ENCODE measurements at regions not wholly inside any gene's neighbourhood (a gene's known extent, or its start where the extent isn't known, plus 50 kb on each side); places are given as distances from the start of the nearest gene placed in this dataset.
A peak's percentile ranks its signal among the peaks of the same experiment; 100 is the strongest.
"Not testable (repeated sequence)": the region's sequence is repeated elsewhere in the genome, so short reads cannot be mapped to it uniquely, and the experiment has no call there.

DNA sequence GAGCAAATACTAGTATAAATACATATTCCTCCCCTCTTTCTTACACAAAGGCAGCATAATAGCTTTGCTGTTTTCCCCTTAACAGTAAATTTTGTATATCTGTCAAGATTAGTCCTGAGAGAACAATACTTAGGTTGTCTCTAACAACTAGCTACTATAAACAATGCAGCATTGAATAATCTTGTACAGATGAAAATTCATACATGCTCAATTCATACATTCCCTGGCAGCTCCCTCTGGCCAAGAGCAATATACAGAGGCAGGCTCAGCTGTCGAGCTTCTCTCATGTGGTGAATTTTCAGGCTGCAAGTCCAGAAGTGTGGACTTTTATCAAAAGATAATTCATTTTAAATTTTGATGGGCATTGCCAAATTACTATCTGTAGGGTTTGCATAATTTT, 81.2 kb upstream of the PTH start:
- no peaks in the 10 kb centered on the region for H3K79me2 ChIP-seq (ENCODE audit: insufficient read depth, low read length)
- H3K9me3 ChIP-seq (ENCODE audit: insufficient read depth, low read length, severe bottlenecking): no peaks in the 10 kb centered on the region
- H3K27me3 ChIP-seq (ENCODE audit: insufficient read depth, low read length, poor library complexity): no peaks in the 10 kb centered on the region
- no peaks in the 10 kb centered on the region for H3K36me3 ChIP-seq (ENCODE audit: insufficient read depth, low read length)
- H3K27ac ChIP-seq (ENCODE audit: low read length): no peak overlapping the region
- H2AFZ ChIP-seq (ENCODE audit: low read depth, low read length): no peak overlapping the region
- no peak for TF ChIP-seq EZH2 (IDR thresholded peaks at IDR 0.05; ENCODE audit: borderline replicate concordance, low read depth, low read length, severe bottlenecking)
- TF ChIP-seq, protein P1, sequence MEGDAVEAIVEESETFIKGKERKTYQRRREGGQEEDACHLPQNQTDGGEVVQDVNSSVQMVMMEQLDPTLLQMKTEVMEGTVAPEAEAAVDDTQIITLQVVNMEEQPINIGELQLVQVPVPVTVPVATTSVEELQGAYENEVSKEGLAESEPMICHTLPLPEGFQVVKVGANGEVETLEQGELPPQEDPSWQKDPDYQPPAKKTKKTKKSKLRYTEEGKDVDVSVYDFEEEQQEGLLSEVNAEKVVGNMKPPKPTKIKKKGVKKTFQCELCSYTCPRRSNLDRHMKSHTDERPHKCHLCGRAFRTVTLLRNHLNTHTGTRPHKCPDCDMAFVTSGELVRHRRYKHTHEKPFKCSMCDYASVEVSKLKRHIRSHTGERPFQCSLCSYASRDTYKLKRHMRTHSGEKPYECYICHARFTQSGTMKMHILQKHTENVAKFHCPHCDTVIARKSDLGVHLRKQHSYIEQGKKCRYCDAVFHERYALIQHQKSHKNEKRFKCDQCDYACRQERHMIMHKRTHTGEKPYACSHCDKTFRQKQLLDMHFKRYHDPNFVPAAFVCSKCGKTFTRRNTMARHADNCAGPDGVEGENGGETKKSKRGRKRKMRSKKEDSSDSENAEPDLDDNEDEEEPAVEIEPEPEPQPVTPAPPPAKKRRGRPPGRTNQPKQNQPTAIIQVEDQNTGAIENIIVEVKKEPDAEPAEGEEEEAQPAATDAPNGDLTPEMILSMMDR (IDR thresholded peaks at IDR 0.05; ENCODE audit: borderline replicate concordance, extremely low read depth, low read length, poor library complexity, severe bottlenecking): no peak
- no peak overlapping the region for H3K4me3 ChIP-seq (ENCODE audit: low read depth in 1 of 2, low read length in 2 of 2)
- ATAC-seq (ENCODE audit: insufficient read depth, low read depth): no peak
- no peaks in the 10 kb centered on the region for H4K20me1 ChIP-seq (ENCODE audit: insufficient read depth, low read length)
- H3K4me2 ChIP-seq (ENCODE audit: insufficient read depth, low read length): no peak overlapping the region
- H3K9ac ChIP-seq (ENCODE audit: low read depth, low read length): no peak overlapping the region
- H3K4me1 ChIP-seq (ENCODE audit: insufficient read depth, low read length): no peaks in the 10 kb centered on the region
- DNase-seq: no peak

DNA sequence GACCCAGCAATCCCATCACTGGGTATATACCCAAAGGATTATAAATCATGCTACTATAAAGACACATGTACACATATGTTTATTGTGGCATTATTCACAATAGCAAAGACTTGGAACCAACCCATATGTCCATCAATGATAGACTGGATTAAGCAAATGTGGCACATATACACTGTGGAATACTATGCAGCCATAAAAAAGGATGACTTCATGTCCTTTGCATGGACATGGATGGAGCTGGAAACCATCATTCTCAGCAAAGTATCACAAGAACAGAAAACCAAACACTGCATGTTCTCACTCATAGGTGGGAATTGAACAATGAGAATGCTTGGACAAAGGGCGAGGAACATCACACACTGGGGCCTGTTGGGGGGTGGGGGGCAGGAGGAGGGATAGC, 79.6 kb upstream of the PTH start:
- not testable (repeated sequence) for H3K4me2 ChIP-seq (ENCODE audit: insufficient read depth, low read length); DNase-seq; H3K4me3 ChIP-seq (ENCODE audit: low read depth in 1 of 2, low read length in 2 of 2); H3K36me3 ChIP-seq (ENCODE audit: insufficient read depth, low read length); H3K9me3 ChIP-seq (ENCODE audit: insufficient read depth, low read length, severe bottlenecking); H2AFZ ChIP-seq (ENCODE audit: low read depth, low read length); H3K27ac ChIP-seq (ENCODE audit: low read length); H4K20me1 ChIP-seq (ENCODE audit: insufficient read depth, low read length); H3K9ac ChIP-seq (ENCODE audit: low read depth, low read length); ATAC-seq (ENCODE audit: insufficient read depth, low read depth); H3K4me1 ChIP-seq (ENCODE audit: insufficient read depth, low read length); H3K79me2 ChIP-seq (ENCODE audit: insufficient read depth, low read length); H3K27me3 ChIP-seq (ENCODE audit: insufficient read depth, low read length, poor library complexity)

DNA sequence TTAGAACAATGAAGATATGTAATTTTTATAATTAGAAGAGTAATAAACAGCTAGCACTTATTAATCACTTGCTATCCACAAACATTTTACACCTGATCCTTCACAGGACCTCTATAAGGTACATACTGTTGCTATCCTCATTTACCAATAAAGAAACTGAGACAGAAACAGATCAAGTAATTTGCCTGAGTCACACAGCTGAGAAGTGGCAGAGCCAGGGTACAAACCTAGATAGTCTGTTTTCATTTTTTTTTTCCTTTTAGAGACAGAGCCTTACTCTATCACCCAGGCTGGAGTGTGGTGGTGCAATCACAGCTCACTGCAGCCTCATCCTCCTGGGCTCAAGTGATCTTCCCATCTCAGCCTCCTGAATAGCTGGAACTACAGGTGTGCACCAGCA, 71.8 kb upstream of the PTH start:
- TF ChIP-seq, protein P1 (IDR thresholded peaks at IDR 0.05; ENCODE audit: borderline replicate concordance, extremely low read depth, low read length, poor library complexity, severe bottlenecking): no peak
- TF ChIP-seq EZH2 (IDR thresholded peaks at IDR 0.05; ENCODE audit: borderline replicate concordance, low read depth, low read length, severe bottlenecking): no peak
- no peak overlapping the region for H3K9ac ChIP-seq (ENCODE audit: low read depth, low read length)
- H3K4me1 ChIP-seq (ENCODE audit: insufficient read depth, low read length): no peaks in the 10 kb centered on the region
- ATAC-seq (ENCODE audit: insufficient read depth, low read depth) (no peak), DNase-seq (no peak)
- no peak overlapping the region for H2AFZ ChIP-seq (ENCODE audit: low read depth, low read length)
- no peaks in the 10 kb centered on the region for H4K20me1 ChIP-seq (ENCODE audit: insufficient read depth, low read length)
- H3K4me3 ChIP-seq (ENCODE audit: low read depth in 1 of 2, low read length in 2 of 2): no peak overlapping the region
- H3K4me2 ChIP-seq (ENCODE audit: insufficient read depth, low read length): no peak overlapping the region
- H3K9me3 ChIP-seq (ENCODE audit: insufficient read depth, low read length, severe bottlenecking): no peaks in the 10 kb centered on the region
- no peaks in the 10 kb centered on the region for H3K79me2 ChIP-seq (ENCODE audit: insufficient read depth, low read length)
- no peak overlapping the region for H3K27ac ChIP-seq (ENCODE audit: low read length)
- no peaks in the 10 kb centered on the region for H3K27me3 ChIP-seq (ENCODE audit: insufficient read depth, low read length, poor library complexity)
- H3K36me3 ChIP-seq (ENCODE audit: insufficient read depth, low read length): no peaks in the 10 kb centered on the region

DNA sequence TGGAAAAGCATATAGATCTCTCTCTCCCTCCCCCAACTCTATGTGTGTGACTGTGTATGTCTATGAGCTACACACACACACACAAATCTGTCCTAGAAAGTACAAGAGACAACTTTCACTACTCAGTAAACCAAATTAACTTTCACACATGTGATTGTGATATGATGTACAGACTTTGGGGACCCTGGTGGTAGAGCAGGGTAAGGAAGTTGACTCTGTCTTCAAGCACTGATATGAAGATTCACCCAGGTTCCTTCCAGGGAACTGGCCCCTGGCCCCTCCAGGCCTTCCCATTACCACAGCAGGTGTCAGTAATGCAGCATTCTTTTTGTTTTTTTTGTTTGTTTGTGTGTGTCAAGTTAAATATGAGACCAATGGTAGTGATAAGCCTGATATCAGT, 66.1 kb upstream of the PTH start:
- ATAC-seq (ENCODE audit: insufficient read depth, low read depth) (no peak), DNase-seq (no peak)
- H3K27ac ChIP-seq (ENCODE audit: low read length): no peak overlapping the region
- H3K36me3 ChIP-seq (ENCODE audit: insufficient read depth, low read length): no peaks in the 10 kb centered on the region
- H3K9ac ChIP-seq (ENCODE audit: low read depth, low read length): no peak overlapping the region
- no peak overlapping the region for H3K4me3 ChIP-seq (ENCODE audit: low read depth in 1 of 2, low read length in 2 of 2)
- H3K27me3 ChIP-seq (ENCODE audit: insufficient read depth, low read length, poor library complexity): no peaks in the 10 kb centered on the region
- H3K4me1 ChIP-seq (ENCODE audit: insufficient read depth, low read length): no peaks in the 10 kb centered on the region
- H3K9me3 ChIP-seq (ENCODE audit: insufficient read depth, low read length, severe bottlenecking): no peaks in the 10 kb centered on the region
- no peak overlapping the region for H3K4me2 ChIP-seq (ENCODE audit: insufficient read depth, low read length)
- H3K79me2 ChIP-seq (ENCODE audit: insufficient read depth, low read length): no peaks in the 10 kb centered on the region
- no peak for TF ChIP-seq EZH2 (IDR thresholded peaks at IDR 0.05; ENCODE audit: borderline replicate concordance, low read depth, low read length, severe bottlenecking)
- TF ChIP-seq, protein P1 (IDR thresholded peaks at IDR 0.05; ENCODE audit: borderline replicate concordance, extremely low read depth, low read length, poor library complexity, severe bottlenecking): no peak
- no peak overlapping the region for H2AFZ ChIP-seq (ENCODE audit: low read depth, low read length)
- no peaks in the 10 kb centered on the region for H4K20me1 ChIP-seq (ENCODE audit: insufficient read depth, low read length)

DNA sequence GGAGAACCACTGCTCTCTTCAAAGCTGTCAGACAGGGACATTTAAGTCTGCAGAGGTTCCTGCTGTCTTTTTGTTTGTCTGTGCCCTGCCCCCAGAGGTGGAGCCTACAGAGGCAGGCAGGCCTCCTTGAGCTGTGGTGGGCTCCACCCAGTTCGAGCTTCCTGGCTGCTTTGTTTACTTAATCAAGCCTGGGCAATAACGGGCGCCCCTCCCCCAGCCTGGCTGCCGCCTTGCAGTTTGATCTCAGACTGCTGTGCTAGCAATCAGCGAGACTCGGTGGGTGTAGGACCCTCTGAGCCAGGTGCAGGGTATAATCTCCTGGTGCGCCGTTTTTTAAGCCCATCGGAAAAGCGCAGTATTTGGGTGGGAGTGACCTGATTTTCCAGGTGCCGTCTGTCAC, 64.5 kb upstream of the PTH start:
- peak; percentile 58 for DNase-seq
- H3K9me3 ChIP-seq (ENCODE audit: insufficient read depth, low read length, severe bottlenecking): not testable (repeated sequence)

More for the DNA sequence above, 64.5 kb upstream of the PTH start:
- not testable (repeated sequence) for H3K9ac ChIP-seq (ENCODE audit: low read depth, low read length); ATAC-seq (ENCODE audit: insufficient read depth, low read depth); H3K4me2 ChIP-seq (ENCODE audit: insufficient read depth, low read length); H3K27me3 ChIP-seq (ENCODE audit: insufficient read depth, low read length, poor library complexity); H2AFZ ChIP-seq (ENCODE audit: low read depth, low read length); H3K36me3 ChIP-seq (ENCODE audit: insufficient read depth, low read length); H3K79me2 ChIP-seq (ENCODE audit: insufficient read depth, low read length); H3K4me3 ChIP-seq (ENCODE audit: low read depth in 1 of 2, low read length in 2 of 2); H3K27ac ChIP-seq (ENCODE audit: low read length); H3K4me1 ChIP-seq (ENCODE audit: insufficient read depth, low read length); H4K20me1 ChIP-seq (ENCODE audit: insufficient read depth, low read length)

All from DND-41 (cell line).